GM18507 (cell line): ENCODE measurements at regions not wholly inside any gene's neighbourhood (a gene's known extent, or its start where the extent isn't known, plus 50 kb on each side); places are given as distances from the start of the nearest gene placed in this dataset.

Experiments
- DNase-seq: peaks from one replicate; pipeline ENCODE4 v3.0.0; 2011; ENCODE audit warnings: low read depth; ENCODE audit not compliant: insufficient read length; ENCODE audit errors: extremely low spot score
- FAIRE-seq: peaks from 2 replicates; lab custom pipeline; 2011; peaks lifted over from hg19 to GRCh38; lab: Jason Lieb, UNC

DNA sequence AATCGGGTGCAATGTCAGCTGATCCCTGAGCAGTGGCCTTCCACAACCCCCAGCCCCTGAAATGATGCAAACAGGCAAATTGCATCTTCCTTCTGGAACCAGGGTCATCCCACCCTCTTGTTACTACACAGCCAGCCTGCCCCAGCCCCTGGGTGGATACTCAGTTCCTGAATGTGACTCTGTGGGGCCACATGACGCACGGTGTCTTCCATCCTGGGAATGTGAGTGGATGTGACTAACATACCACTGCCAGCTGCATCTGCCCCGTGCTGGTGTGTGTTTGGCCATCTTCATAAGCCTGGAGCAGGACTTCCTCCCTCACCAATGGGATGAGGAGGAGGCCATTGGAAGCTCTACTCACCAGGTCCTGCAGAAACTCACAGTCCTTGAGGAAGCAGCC is 257.9 kb upstream of the ADAMTS16 start:
- no peak for FAIRE-seq

DNA sequence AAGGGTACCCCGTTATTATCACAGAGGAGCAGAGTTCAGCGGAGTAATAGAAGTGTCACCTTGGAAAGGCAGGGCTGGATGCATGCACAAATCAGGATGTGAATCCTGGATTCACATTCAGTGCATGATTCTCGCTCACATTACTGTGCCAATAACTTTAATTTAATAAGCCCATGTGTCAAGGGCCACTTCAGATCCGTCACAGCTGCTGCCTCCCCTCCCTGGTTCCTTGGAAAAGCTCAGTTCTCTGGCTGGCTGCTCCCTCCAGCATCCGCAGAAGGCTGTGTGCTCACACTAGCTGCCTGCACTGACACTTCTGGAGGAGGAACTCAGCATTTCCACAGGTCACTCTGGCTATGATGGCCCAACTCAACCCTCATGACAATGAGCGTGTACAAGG is 256.8 kb upstream of the ADAMTS16 start:
- no peak for DNase-seq
- FAIRE-seq = no peak

More for the DNA sequence above, 257.9 kb upstream of the ADAMTS16 start:
- DNase-seq = no peak

DNA sequence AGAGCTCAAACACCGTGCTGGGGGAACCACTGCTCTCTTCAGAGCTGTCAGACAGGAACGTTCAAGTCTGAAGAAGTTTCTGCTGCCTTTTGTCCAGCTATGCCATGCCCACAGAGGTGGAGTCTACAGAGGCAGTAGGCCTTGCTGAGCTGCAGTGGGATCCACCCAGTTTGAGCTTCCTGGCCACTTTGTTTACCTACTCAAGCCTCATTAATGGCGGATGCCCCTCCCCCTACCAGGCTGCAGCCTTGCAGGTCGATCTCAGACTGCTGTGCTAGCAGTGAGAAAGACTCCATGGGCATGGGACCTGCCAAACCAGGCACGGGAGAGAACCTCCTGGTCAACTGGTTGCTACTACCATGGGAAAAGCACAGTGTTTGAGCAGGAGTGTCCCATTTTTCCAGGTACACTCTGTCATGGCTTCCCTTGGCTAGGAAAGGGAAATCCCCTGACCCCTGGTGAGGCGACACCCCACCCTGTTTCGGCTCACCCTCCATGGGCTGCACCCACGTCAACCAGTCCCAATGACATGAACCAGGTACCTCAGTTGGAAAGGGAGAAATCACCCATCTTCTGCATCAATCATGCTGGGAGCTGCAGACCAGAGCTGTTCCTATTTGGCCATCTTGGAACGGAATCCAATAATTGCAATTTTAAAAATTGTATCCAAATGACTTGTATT is 246.9 kb upstream of the ADAMTS16 start:
- FAIRE-seq (no peak), DNase-seq (no peak)

DNA sequence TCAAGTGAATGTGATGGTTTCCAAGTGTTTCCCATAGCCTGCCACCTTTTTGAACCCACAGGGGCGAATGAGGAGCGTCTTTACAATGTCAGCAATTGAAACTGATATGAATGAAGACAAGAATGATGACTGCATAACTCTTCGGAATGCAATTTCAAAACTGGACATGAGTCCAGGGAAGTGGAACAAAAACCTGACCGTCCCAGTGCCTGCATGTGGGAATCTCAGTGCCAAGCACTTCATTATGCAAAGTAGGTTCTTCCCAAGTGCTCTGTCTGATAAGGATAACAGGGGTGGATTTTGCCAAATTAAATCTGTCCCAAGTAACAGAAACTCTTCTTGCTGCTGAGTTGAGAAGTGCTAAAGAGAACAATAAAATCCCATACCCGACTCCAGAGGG is 243.8 kb upstream of the ADAMTS16 start:
- DNase-seq (no peak), FAIRE-seq (no peak)

DNA sequence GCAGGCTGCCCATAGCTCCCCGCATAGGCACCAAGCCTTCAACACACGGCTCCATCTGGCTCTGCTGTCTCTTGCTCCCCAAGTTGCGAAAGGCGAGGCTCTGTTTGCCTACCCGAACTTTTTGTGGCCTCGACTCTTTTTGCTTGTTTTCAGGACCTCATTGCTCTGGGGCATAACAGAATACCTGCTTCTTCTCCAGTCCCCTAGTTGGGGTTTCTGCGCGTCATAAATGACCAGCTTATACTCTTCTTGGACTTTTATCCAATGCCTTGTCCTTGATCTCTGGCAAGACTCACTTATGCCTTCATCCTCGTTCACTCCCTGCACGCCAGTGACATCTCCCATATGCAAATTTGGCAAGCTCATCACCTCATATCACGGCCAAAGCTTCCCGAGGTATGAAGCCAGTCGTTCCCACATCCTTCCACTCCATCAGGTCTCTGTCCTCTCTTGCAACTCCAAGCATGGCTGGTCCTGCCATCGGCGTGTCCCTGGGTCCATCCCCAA is 238.8 kb upstream of the ADAMTS16 start:
- FAIRE-seq = no peak
- DNase-seq = no peak

DNA sequence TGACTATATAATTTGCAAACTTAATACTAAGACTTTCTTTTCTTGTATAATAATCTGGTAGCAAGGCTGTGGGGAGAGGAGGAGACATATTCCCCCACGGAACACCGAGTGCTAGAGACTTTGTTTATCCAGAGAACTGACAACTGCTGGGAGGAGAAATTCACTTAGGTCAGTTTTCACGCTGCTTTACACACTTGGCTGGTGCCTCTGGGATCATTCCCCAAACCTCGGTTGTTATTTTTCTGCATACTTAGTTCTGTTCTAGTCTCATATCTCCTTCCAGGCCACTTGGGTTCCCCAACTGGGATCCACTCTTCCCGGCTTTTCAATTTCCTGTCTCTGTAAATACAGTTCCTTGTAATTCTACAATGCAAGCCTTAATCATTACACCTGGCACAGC is 238.2 kb upstream of the ADAMTS16 start:
- FAIRE-seq (no peak), DNase-seq (no peak)

DNA sequence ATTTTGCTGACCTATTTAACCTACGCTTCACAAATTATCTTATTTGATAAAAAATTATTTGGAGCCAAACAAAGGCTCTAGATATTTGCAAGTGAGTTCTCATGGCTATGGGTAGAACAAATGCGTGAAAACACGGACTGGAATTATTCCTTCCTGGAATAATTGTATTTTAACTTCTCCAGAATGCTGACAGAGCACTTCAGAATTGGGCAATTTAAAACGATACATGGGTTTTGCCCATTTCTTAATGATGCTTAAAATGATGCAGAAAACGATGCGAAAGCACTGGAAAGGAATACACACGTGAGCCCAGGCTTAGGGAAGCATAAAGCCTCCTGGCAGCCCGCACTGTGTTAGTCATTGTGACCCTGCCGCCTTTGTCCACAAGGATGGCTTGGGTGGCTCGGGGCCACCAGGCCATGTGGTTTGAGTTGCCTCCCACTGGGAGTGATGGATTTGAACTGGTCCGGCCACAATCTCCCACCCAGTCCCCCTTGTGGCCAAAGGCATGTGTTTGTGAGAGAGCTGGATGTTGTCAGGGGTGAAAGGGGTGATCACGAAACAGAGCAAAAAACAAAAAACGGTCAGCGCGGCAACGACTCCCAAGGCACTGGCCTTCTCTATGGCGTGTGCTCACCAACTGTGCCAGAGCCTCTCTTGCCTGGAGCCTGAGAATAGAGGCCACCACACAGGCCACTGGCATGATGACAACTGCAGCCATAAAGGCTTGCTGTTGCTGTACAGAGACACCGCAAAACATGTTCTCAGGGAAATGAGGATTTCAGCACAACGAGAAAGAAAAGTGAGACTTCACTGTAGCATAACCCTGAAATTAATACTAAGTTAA is 234.2 kb upstream of the ADAMTS16 start:
- DNase-seq (no peak), FAIRE-seq (no peak)

DNA sequence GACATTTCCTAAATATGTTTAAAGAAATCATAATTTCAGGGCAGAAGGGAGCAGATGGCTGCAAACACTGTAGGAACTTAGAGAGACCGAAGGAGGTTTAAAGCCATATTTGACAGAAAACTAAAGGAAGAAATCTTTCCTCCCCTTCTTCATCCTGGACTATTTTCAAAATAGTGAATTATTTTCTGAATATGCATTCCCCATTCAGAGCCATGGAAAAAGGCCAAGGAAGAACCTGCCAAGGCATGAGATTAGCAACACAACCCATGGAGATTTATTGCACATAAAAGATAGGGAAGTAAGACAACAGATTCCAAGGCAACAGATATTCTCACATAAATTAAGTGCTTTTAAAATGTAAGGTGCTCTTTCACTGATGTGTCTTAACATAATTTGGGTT is 233.3 kb upstream of the ADAMTS16 start:
- FAIRE-seq = no peak
- DNase-seq = no peak

DNA sequence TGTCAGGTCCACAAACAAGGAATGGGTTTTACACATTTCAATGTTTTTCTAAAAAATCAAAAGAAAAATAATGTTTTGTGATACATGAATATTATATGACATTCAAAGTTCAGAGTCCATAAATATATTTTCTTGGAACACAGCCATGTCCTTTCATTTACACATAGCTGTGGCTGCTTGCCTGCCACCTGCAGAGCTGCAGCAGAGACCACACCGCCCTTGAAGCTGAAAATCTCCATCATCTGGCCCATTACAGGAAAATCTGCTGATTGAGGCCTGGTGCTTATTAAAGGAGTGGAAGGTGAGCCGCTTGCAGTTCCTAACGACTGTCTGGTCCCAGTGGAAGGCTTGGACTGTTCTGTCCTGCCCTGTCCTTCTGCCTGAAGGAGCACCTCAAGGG is 232.6 kb upstream of the ADAMTS16 start:
- no peak for FAIRE-seq
- DNase-seq = no peak

DNA sequence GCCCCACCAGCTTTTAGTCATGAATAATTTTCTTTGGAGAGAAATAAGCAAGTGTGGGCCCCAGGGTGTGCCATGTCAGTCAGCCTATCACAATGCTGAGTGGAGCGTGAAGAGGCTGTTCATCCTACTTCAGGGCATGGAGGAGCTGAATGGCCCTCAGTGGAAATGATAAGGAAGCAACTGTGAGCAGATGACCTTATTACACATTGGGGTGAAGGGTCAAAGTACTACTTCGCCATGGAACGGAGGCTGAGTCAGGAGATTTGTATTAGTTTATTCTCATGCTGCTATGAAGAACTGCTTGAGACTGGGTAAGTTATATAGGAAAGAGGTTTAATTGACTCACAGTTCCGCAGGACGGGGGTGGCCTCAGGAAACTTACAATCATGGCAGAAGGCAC is 231.0 kb upstream of the ADAMTS16 start:
- DNase-seq (no peak), FAIRE-seq (no peak)

DNA sequence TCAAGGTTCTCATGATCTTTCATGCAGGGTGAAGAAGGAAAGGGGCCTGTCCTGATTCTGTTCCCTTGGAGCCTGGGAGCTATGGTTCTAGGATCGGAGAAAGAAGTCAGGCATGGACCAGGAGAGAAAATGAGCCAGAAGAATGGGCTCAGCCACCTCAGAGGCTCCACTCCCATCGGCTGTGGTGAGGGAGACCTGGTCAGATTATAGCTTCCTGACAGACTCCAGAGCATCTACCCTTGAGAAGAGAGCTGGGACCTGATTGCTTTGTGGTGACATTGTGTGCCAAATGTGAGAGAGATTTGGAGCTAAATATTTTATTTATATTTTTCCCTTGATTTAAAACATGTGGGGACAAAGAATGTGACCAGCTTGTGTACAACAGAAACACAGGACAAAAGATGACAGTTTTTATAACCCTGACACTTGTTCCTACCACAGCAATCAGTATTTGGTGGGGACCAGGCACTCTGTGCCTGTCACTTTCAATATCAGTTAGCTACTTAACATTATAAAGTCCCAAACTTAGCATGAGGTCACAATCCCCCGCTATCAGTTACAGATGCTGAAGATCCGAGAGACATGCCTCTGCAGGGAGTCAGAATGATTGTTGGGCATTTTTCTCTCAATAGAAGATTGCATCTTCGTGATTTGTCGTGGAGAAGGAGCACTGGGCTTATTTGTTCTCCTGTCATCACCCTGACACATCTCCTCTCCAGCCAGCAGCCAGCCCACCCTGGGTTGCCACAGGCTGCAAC is 228.3 kb upstream of the ADAMTS16 start:
- FAIRE-seq = no peak
- DNase-seq = no peak

DNA sequence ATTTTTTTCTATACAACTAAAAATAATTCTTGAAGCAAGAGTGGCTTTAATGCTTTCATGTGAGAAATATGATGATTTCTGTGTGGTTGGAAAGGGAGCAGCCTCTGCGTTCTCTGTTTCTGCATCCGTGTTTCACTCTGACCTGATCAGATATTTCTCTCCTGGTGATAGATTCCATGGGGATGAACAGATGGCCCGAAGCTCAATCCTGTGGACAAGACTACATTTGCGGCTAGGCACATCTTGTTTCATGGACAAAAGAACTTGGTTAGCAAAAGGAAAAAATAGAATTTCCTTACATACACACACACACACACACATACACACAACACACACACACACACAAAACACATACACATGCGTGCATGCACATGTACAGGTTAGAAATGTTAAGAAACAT is 218.2 kb upstream of the ADAMTS16 start:
- DNase-seq (no peak), FAIRE-seq (no peak)

DNA sequence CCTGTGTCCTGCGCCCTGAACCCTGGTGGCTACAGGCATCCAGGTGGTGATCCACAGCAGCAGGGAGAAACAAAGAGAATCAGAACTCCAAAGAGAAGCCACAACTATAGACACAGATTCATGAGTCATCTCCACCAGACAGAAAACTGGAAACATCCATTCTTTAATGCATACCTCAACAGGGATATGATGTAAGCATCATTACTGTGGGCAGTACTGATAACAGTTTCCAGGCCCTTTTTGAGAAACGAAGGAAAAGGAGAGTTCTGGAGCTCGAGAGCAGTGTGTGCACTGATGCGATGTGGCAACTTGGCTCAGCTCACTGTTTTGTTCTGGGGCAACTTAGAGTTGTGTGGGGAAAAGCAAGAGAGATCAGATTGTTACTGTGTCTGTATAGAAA is 215.6 kb upstream of the ADAMTS16 start:
- no peak for FAIRE-seq
- DNase-seq = no peak

DNA sequence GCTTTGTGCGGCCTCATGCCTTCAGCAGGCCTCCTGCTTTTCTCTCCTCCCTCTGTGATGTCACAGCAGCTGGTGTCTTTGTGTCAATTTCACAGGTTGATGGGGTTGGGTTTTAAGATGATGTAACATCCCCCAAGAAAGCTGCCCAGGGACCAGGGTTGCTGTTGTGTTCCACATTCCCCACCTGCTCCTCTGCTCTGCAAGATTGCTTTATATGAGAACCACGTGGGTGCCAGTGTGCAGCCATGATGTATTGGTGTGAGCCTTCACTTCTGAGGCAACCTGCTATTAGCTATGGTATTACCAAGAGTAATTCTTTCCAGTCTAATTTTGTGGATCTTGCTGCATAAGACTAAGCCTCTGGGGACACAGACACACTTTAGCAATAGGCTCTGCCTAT is 213.0 kb upstream of the ADAMTS16 start:
- FAIRE-seq = no peak
- DNase-seq = no peak

DNA sequence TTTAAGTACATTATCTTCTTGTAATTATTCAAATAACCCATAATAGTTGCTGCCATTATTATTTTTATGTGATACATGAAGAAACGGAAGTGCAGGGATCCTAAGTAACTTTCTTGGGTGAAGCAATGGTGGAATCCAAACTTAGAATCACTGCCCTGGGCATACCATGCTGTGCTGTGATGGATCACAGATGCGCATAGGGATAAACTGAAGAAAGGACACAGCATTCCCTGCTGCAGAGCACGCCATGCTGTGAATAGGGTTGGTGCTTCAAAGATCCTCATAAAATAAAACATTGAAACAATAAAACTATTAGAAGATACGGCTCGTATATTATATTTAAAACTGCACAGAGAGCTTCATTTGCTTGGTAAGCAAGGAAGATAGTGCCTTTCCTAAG is 211.7 kb upstream of the ADAMTS16 start:
- DNase-seq = no peak
- no peak for FAIRE-seq

DNA sequence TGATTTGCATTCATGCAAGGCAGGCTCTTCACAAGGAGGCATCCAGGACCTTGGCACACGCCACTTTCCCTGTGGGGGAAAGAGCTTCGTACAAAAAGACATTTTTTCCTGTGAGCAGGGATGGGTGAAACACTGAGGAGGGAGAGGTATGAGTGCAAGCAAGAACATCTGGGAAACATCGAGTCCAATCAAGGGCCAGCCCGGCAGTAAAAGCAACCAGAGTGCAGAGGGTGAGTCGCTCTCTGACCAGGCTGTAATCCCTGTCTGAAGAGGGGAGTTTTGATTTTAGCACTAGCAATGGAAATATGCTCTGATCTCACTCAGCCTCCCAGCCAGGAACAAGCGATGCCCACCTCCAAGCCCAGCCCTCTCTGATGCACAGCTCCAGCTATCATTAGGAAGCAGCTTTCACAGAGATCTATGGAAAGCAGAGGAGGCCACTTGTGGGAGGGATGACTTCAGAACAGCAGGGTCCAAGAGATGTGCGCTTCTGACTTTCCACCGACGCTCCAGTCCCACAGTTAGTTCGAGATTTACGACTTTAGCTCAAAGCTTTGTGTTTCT is 211.0 kb upstream of the ADAMTS16 start:
- DNase-seq = no peak
- no peak for FAIRE-seq

DNA sequence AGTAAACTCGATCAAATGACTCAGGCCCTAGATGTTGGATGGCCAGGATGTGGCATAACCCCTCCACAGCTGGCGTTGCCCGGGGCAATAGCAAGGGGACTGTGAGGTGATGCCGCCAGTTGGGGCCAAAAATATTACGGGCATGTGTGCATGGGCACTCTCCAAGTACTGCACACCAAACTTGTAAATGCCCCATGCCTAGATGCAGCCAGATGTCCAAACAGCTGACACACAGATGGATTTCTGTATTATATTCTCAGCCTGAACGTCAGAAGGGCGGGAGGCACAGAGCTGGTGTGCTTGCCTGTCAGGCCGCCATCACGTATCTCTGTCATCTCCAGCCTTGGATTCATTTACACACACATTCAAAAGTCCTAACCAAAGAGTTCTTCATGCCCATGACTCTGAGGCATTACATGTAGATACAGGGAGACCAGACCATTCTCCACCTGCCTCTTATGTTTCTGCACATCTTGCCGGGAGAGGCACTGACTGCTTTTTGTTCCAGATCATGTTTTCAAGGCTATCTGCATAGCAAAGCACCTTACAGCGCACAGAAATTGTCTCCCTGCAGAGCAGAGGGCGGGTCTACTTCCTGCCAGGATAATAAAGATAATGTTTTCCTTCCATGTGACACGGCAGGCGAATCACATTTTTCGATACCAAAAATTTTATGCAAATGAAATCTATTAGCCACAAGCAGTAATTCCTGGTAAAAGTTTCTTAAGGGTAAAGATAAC is 200.9 kb upstream of the ADAMTS16 start:
- FAIRE-seq = no peak

DNA sequence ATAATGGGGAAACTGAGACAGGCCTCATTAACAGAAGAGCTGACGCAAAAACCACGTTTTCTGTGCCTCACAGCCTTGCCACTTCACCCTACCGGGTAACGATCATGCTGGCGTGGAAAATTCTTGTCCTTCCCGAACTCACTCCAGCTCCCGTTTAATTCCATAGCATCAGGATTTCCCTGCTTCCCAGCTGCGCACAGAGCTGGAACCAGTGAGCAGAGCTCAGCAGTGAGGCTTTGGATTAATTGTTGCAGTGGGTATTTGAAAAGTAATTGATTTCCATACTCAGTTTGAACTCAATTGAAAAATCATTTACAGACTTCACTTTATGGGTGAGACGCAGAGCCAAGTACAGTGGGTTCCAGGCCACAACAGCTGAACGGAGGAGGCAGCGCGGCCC is 199.0 kb upstream of the ADAMTS16 start:
- DNase-seq (no peak), FAIRE-seq (no peak)

More for the DNA sequence above, 200.9 kb upstream of the ADAMTS16 start:
- DNase-seq = no peak
